OCI-LY7 (cell line): ENCODE measurements at regions not wholly inside any gene's neighbourhood (a gene's known extent, or its start where the extent isn't known, plus 50 kb on each side); places are given as distances from the start of the nearest gene placed in this dataset.

Experiments
- CTCF ChIP-seq: fragments of 200-600 bp; sonication (generic); conservative IDR thresholded peaks from 2 replicates; pipeline ENCODE4 v1.5.1; 2014; ENCODE audit warnings: mild to moderate bottlenecking, antibody characterized with exemption, low read length, moderate library complexity, mixed read lengths
- EZH2phosphoT487 ChIP-seq: fragments of 200-600 bp; sonication (generic); IDR thresholded peaks from 2 replicates; pipeline ENCODE4 v1.6.1; 2018; ENCODE audit warnings: low read depth, borderline replicate concordance, mild to moderate bottlenecking, mixed run types, antibody characterized with exemption, low read length, moderate library complexity, mixed read lengths

GRCh38 chr2:72027426-72028161, 120.1 kb downstream of the CYP26B1 start:
- TF ChIP-seq CTCF, result no peak
- no peak for TF ChIP-seq EZH2phosphoT487
